ENCODE measurements at regions not wholly inside any gene's neighbourhood (a gene's known extent, or its start where the extent isn't known, plus 50 kb on each side); places are given as distances from the start of the nearest gene placed in this dataset.

DNA sequence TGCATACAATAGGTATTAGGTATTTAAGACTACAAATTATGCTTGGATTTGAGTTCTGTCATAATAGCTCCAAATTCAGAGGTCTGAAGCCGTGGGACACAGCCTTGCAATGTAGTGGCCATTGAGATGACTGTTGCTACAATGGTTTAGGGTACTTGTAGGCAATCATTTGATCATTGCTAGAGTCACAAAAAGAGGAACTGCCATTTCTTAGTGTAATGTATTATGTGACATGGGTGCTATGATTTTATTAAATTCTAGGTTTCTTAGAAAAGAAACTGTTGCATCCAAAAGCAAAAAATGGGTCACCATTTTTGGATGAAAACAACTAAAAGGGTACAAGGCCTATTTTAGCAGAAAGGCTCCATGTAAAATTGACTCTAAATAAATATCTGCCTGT, 129.9 kb upstream of the ZNF644 start:
- DNase-seq (ENCODE audit: low read depth): no peak

DNA sequence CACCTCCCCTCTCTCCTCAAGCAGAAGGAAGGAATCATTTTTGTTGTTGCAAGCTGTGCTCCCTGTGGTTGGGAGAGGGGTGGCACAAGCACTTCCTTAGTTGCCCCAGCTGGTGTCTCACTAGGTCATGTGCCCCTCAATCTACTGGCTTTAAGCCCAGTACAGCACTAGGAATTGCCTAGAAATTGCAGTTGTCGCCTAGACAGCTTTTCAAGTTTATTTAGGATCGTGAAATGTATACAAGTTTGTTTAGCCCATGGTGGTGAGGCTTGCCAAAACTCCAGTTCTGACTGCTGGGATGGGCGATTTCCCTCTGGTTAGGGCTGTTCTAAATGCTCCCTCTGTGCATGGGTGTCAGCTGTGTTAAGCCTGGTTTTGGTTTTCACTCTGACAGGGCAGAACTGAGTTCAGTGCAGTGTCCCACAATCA, 126.8 kb upstream of the ZNF644 start:
- DNase-seq (ENCODE audit: low read depth): no peak

- DNase-seq (ENCODE audit: low read depth): no peak
Measured at GRCh38 chr1:91141858-91142257, 120.0 kb upstream of the ZNF644 start.

DNA sequence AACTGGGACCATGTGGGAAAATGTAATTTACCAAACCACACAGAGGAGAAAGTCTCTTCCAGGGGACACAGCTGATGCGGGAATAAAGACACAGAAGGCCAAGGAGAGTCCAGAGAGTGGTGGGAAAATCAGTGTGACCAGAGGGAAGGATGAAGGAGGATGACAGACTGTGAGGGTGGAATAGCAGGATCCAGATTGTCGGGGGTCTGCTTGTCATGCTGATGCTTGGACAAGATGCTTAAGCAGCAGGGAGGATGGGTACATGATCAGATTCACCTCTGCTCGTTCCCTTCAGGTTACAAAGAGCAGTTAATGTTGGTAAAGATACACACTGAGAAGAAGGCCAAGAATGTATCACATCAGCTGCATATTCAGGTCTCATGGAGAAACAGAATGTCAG, 117.1 kb upstream of the ZNF644 start:
- DNase-seq (ENCODE audit: low read depth): no peak

DNA sequence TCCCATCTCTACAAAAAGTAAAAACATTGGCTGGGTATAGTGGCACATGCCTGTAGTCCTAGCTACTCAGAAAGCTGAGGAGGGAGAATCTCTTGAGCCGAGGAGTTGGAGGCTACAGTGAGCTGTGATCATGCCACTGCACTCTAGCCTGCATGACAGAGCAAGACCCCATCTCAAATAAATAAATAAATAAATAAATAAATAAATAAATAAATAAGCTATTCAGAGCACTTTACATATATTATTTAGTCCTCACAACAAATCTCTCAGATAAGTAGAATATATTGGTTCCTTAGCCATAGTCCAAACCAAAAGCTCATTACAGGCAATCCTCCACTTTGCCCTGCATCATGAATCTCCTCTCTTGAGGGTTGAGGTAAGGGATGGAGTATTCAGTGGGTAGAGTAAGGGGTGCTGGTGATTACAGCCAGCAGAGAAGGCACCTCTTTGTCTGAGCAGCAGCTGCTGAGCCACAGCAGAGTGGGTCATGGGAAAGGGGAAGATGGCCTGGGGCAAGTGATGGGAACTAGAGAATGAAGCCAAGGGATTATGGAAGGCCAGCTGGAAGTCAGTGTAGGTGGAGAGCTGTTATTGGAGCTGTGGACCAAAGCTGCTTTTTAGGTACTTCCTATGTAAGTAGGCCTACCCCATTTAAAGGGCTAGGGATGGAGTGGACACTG, 115.5 kb upstream of the ZNF644 start:
- no peak for DNase-seq (ENCODE audit: low read depth)

GRCh38 chr1:91135799-91136198, 114.0 kb upstream of the ZNF644 start:
- no peak for DNase-seq (ENCODE audit: low read depth)

DNA sequence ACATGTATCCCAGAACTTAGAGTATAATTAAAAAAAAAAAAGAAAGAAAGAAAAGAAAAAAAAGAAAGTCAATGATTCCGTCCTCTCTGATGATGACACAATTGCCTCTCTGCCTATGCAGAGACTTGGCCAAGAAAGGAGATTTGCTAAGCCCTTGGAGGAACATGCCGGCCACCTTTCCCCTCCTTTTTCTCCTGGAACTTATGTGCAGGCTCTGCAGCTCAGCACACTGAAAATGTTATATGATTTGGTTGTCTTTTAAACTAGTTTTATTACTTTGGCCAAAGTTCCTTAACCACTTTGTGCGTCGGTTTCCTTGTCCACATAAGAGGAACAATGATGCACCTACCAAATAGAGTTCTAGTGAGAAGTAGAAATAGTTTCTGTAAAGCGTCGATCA, 111.4 kb upstream of the ZNF644 start:
- DNase-seq (ENCODE audit: low read depth): no peak

DNA sequence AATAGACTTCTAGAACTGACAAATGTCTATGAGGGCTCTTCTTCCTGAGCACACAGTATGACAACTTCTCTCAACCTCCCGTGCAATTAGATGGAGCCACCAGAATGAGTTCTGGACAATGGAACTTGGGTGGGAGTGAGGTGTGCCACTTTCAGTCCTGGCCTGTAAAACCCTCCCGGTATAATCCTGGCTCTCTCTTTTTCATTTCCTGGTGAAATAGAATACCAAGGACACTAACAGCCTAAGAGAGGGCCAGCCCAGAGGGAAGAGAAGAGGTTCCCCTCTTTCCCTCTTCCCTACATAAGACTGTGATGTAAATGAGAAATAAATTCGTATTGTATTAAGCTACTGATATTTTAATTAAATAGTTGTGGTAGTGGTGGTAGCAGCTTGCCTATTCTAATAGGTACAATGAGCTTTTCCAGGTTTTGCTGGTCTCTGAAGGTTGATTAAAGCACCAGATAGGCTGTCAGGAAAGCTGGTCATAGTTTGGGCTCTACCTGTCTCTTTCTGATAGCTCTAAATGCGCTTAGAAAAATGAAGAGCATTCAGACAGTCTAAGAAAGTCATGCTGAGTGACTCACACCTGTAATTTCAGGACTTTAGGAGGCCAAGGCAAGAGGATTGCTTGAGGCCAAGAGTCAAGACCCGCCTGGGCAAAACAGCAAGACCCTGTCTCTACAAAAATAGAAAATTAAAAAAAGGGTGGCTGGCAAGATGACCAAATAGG, 108.6 kb upstream of the ZNF644 start:
- DNase-seq (ENCODE audit: low read depth): no peak

- no peak for DNase-seq (ENCODE audit: low read depth)
Measured at GRCh38 chr1:91129458-91129857, 107.6 kb upstream of the ZNF644 start.

DNA sequence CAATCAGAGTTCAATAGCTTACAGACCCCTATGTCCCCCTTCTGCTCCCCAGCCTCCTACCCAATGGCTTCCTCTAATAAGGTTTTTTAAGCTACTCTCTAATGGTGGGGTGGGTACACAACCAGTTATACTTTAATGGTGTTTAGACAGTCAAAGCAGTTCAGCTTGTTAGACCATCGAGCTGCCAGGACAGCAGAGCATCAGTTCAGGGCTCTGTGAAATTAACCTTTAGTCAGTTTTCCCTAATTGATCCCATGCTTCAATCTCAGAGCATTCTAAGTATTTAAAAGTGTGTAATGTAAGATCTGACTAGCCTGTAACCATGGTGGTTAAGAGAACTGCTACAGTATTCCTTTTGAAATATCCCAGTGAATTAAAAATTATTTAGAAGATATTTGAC, 107.2 kb upstream of the ZNF644 start:
- DNase-seq (ENCODE audit: low read depth): no peak

- peak; percentile 22 for DNase-seq (ENCODE audit: low read depth)
Measured at GRCh38 chr1:91124989-91125417, 103.2 kb upstream of the ZNF644 start.

- DNase-seq (ENCODE audit: low read depth): no peak
Measured at GRCh38 chr1:91124290-91124985, 102.6 kb upstream of the ZNF644 start.

DNA sequence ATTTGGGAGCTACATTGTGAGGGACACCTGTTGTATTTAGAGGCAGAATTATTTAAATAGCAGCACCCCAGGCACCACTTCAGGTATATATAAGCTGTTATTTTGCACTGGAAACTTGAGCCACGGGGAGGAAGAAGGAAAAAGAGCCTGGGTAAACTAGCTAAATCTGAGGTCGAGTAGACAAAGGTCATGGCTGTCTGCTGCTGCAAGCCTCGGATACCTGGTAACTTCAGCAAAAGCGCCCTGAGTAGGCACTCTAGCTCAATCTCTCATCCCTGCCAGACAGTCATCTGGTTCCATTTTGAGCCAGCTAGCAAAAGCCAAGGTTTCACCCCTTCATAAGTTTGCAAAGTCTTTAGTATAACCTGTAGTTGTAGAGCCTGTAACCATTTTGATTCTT, 101.9 kb upstream of the ZNF644 start:
- no peak for DNase-seq (ENCODE audit: low read depth)

DNA sequence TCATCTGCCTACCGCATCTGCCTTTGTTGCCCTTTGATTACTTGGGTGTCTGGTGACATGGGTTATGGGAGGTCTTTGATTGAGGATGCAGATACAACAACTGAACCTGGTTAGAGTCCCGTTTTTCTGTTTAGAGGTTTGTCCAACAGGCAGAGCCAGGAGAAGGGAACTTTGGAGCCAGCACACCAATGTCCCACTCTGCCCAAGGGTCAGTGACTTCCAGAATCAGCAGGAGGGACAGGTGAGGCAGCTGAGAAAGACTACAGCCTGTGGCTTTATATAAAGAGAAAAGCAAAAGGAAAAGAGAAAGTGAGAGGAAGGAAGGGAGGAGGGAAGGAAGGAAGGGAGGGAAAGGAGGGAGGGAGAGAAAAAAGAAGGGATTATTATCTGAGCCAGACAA, 101.5 kb upstream of the ZNF644 start:
- DNase-seq (ENCODE audit: low read depth): no peak

- no peak for DNase-seq (ENCODE audit: low read depth)
Measured at GRCh38 chr1:91122106-91122717, 100.4 kb upstream of the ZNF644 start.

GRCh38 chr1:91121366-91121765, 99.5 kb upstream of the ZNF644 start:
- DNase-seq (ENCODE audit: low read depth): no peak

- no peak for DNase-seq (ENCODE audit: low read depth)
Measured at GRCh38 chr1:91120936-91121335, 99.1 kb upstream of the ZNF644 start.

- no peak for DNase-seq (ENCODE audit: low read depth)
Measured at GRCh38 chr1:91120421-91120820, 98.6 kb upstream of the ZNF644 start.

DNA sequence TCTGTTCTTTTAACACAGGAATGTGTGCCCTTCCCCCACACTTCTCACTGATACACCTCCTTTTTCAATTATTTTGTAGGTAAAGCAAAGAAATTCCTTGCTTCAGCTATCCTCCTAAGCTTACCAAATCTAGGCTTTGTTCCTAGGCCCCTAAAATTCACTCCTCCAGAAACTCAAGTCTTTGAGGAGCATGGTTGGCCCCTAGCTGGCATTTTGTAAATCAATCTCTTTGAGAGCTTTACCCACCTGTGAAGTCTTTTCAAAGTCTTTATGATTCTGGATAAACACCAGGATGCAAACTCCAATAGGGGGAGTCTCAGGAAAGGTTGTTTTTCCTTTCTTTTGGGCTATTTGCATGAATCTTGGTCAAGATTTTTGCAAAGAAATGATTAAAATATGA, 82.9 kb upstream of the ZNF644 start:
- DNase-seq (ENCODE audit: low read depth): no peak

- DNase-seq (ENCODE audit: low read depth): no peak
Measured at GRCh38 chr1:91101328-91101727, 79.5 kb upstream of the ZNF644 start.

- no peak for DNase-seq (ENCODE audit: low read depth)
Measured at GRCh38 chr1:91099746-91100621, 78.1 kb upstream of the ZNF644 start.
